ENCODE measurements at regions not wholly inside any gene's neighbourhood (a gene's known extent, or its start where the extent isn't known, plus 50 kb on each side); places are given as distances from the start of the nearest gene placed in this dataset.
"Not testable (repeated sequence)": the region's sequence is repeated elsewhere in the genome, so short reads cannot be mapped to it uniquely, and the experiment has no call there.

GRCh38 chr2:101583861-101584260 lies 108.9 kb upstream of the RFX8 start:
- no peak for DNase-seq (ENCODE audit: low spot score, unreplicated experiment)
- H3K4me3 Mint-ChIP-seq (ENCODE audit: low read depth), result no peak overlapping the region
- no peak overlapping the region for H3K27ac Mint-ChIP-seq
- TF ChIP-seq, protein P1, sequence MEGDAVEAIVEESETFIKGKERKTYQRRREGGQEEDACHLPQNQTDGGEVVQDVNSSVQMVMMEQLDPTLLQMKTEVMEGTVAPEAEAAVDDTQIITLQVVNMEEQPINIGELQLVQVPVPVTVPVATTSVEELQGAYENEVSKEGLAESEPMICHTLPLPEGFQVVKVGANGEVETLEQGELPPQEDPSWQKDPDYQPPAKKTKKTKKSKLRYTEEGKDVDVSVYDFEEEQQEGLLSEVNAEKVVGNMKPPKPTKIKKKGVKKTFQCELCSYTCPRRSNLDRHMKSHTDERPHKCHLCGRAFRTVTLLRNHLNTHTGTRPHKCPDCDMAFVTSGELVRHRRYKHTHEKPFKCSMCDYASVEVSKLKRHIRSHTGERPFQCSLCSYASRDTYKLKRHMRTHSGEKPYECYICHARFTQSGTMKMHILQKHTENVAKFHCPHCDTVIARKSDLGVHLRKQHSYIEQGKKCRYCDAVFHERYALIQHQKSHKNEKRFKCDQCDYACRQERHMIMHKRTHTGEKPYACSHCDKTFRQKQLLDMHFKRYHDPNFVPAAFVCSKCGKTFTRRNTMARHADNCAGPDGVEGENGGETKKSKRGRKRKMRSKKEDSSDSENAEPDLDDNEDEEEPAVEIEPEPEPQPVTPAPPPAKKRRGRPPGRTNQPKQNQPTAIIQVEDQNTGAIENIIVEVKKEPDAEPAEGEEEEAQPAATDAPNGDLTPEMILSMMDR (IDR thresholded peaks at IDR 0.05; ENCODE audit: unreplicated experiment), result no peak
- H3K4me1 Mint-ChIP-seq (ENCODE audit: low read depth), result no peaks in the 10 kb centered on the region
- H3K9me3 Mint-ChIP-seq (ENCODE audit: low read depth), result peaks cover 18% of the 10 kb centered on the region
- peaks cover 12% of the 10 kb centered on the region for H3K27me3 Mint-ChIP-seq
- H3K36me3 Mint-ChIP-seq (ENCODE audit: insufficient read depth), result no peaks in the 10 kb centered on the region

DNA sequence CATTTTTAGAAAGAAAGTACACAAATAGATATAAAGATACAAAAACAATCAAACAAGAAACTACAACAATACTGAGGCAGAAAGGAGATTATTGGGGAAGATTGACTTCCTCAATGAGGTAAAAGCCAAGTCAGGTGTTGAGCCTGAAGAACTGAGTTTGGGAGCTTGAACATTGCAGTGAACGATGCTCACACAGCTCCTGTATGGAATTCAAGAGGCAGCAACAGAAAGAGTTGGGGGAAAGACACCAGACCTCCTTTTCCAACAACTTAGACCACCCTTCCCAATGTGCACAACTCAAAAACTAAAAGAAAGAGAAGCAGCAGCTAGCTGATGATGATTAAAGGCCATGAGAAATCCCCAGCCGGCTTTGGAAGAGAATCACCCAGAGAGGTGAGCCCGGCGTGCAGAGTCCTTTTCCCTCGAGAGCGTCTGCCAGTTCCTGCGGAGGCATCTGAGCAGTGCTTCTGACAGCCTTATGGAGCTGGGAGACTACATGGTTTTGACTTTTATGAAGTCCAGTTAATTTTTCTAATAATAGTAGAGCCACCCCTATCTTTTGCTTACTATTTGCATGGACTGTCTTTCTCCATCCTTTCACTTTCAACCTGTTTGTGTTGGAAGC lies 106.9 kb upstream of the RFX8 start:
- TF ChIP-seq, protein P1 (IDR thresholded peaks at IDR 0.05; ENCODE audit: unreplicated experiment), result no peak
- peaks cover 12% of the 10 kb centered on the region for H3K9me3 Mint-ChIP-seq (ENCODE audit: low read depth)
- peaks cover 22% of the 10 kb centered on the region for H3K27me3 Mint-ChIP-seq
- no peak for DNase-seq (ENCODE audit: low spot score, unreplicated experiment)
- no peak overlapping the region for H3K4me3 Mint-ChIP-seq (ENCODE audit: low read depth)
- H3K27ac Mint-ChIP-seq, result no peak overlapping the region
- H3K36me3 Mint-ChIP-seq (ENCODE audit: insufficient read depth), result no peaks in the 10 kb centered on the region
- no peaks in the 10 kb centered on the region for H3K4me1 Mint-ChIP-seq (ENCODE audit: low read depth)

DNA sequence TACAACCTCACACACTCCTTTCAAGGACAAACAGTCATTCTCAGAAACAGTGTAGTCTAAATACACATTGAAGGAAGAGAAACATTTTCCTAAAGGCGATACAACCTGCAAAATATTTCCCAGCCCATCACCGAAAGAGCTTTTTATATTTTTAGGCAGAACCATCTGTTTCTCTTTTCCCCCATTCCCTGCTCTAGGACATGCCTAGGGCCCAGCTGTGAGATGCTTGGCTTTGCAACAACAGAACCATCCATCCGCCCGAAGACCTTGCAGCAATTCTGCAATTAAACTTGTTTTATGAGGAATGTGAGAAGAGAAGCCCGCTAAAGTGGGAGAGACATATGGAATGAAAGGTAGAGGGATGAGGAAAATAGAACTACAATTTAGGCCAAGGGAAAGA lies 105.6 kb upstream of the RFX8 start:
- peaks cover 26% of the 10 kb centered on the region for H3K27me3 Mint-ChIP-seq
- no peak overlapping the region for H3K27ac Mint-ChIP-seq
- no peaks in the 10 kb centered on the region for H3K36me3 Mint-ChIP-seq (ENCODE audit: insufficient read depth)
- H3K4me1 Mint-ChIP-seq (ENCODE audit: low read depth), result peaks cover 6% of the 10 kb centered on the region
- TF ChIP-seq, protein P1 (IDR thresholded peaks at IDR 0.05; ENCODE audit: unreplicated experiment), result no peak
- no peak overlapping the region for H3K4me3 Mint-ChIP-seq (ENCODE audit: low read depth)
- no peak for DNase-seq (ENCODE audit: low spot score, unreplicated experiment)
- H3K9me3 Mint-ChIP-seq (ENCODE audit: low read depth), result peaks cover 9% of the 10 kb centered on the region

DNA sequence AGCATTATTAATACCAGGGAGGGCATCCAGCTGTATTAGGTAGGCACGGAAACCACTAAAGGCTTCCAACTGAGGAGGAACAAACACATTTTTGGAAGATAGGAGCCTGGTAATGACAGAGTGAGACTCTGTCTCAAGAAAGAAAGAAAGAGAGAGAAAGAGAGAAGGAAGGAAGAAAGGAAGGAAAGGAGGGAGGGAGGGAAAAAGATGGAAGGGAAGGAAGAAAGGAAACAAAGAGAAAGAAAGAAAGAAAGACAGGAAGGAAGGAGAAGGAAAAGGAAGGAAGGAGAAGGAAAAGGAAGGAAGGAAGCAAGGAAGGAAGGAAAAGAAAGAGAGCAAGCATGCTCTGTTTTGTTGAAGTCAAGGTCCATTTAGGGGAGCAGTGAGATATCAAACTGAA lies 103.8 kb upstream of the RFX8 start:
- no peaks in the 10 kb centered on the region for H3K36me3 Mint-ChIP-seq (ENCODE audit: insufficient read depth)
- TF ChIP-seq, protein P1 (IDR thresholded peaks at IDR 0.05; ENCODE audit: unreplicated experiment), result no peak
- H3K27me3 Mint-ChIP-seq, result peaks cover 30% of the 10 kb centered on the region
- H3K9me3 Mint-ChIP-seq (ENCODE audit: low read depth), result no peaks in the 10 kb centered on the region
- DNase-seq (ENCODE audit: low spot score, unreplicated experiment), result no peak
- no peak overlapping the region for H3K27ac Mint-ChIP-seq
- H3K4me1 Mint-ChIP-seq (ENCODE audit: low read depth), result peaks cover 6% of the 10 kb centered on the region
- H3K4me3 Mint-ChIP-seq (ENCODE audit: low read depth), result no peak overlapping the region

- not testable (repeated sequence) for H3K4me3 Mint-ChIP-seq (ENCODE audit: low read depth); DNase-seq (ENCODE audit: low spot score, unreplicated experiment); H3K36me3 Mint-ChIP-seq (ENCODE audit: insufficient read depth); H3K9me3 Mint-ChIP-seq (ENCODE audit: low read depth); H3K4me1 Mint-ChIP-seq (ENCODE audit: low read depth); H3K27ac Mint-ChIP-seq
- H3K27me3 Mint-ChIP-seq, result peaks cover 30% of the 10 kb centered on the region
Measured at GRCh38 chr2:101578135-101578534, 103.2 kb upstream of the RFX8 start.

GRCh38 chr2:101577173-101577572 lies 102.3 kb upstream of the RFX8 start:
- Mint-ChIP-seq H3K27ac (no peak overlapping the region), H3K4me1 (ENCODE audit: low read depth) (peaks cover 6% of the 10 kb centered on the region), H3K9me3 (ENCODE audit: low read depth) (no peaks in the 10 kb centered on the region), H3K36me3 (ENCODE audit: insufficient read depth) (no peaks in the 10 kb centered on the region), H3K27me3 (peaks cover 30% of the 10 kb centered on the region), H3K4me3 (ENCODE audit: low read depth) (no peak overlapping the region)
- TF ChIP-seq, protein P1 (IDR thresholded peaks at IDR 0.05; ENCODE audit: unreplicated experiment), result no peak
- no peak for DNase-seq (ENCODE audit: low spot score, unreplicated experiment)
